IMR-90 (cell line): ENCODE measurements at regions not wholly inside any gene's neighbourhood (a gene's known extent, or its start where the extent isn't known, plus 50 kb on each side); places are given as distances from the start of the nearest gene placed in this dataset.

Experiments used
- CHD1 ChIP-seq: IDR thresholded peaks from 2 replicates; pipeline ENCODE4 v1.6.1; 2012; ENCODE audit warnings: low read depth, low read length, improper control_type of control experiment
- CTCF ChIP-seq: conservative IDR thresholded peaks from 2 replicates; pipeline ENCODE4 v1.5.1; 2012; ENCODE audit warnings: mild to moderate bottlenecking, low read depth, low read length, improper control_type of control experiment
- ELK1 ChIP-seq: fragments of 150-350 bp; IDR thresholded peaks from 2 replicates; pipeline ENCODE4 v1.6.1; 2016; ENCODE audit warnings: low read depth, mild to moderate bottlenecking, low read length, moderate library complexity, borderline replicate concordance
- POLR2A ChIP-seq: IDR thresholded peaks from 2 replicates; pipeline ENCODE4 v1.6.1; 2012; ENCODE audit warnings: mild to moderate bottlenecking, low read depth, low read length

- TF ChIP-seq CHD1 (no peak), CTCF (no peak), ELK1 (no peak), POLR2A (no peak)
These were observed 1505.3 kb upstream of the WWC1 start for GRCh38 chr5:166786178-166786577.
